ENCODE measurements at regions not wholly inside any gene's neighbourhood (a gene's known extent, or its start where the extent isn't known, plus 50 kb on each side); places are given as distances from the start of the nearest gene placed in this dataset.

DNA sequence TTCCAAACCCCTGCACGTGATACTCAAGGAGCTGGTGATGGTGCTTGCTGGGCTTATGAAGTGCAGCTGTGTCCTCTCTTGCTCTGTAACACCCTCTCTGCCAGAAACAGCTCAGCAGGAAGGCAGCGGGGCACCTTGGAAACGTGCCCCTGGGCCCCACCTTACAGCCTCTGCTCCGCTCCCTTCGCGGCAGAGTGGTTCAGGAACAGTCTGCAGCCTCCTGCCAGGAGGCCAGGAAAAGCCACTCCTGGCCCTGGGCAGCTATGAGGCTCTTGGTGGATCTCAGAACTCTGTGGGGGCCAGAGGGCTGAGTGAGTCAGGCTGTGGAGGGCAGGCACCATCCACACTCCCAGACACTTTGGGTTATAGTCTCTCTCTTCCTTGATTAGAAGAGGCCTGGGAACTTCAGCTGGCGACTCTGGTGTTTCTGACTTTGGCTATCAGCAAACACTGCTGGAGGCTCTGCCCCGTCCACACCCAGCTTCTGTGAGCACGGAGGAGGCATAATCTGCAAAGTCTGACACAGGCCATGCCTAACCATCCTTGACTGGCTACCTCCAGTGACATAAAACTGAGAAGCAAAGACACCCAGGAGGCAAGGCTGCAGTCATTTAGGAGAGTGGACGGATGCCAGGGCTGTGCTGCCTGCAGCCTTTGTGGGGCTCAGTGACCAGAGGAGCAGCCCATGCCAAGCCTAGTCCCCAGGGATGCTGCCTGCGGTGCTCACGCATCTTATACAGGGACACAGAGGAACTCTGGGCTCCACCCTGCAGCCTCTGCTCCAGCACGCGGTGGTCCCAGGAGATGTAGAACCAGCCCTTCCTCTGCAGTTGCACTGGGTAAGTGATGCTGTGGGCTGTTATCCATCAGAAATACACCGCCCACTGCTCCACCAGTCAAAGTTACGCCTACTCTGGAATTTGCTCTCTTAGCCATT, 65.3 kb downstream of the METRNL start:
- H3K9me2 ChIP-seq (ENCODE audit: low read depth, low read length) = no peaks in the 10 kb centered on the region
- peaks cover 17% of the 10 kb centered on the region; the same call in 1 of the 2 replicates for H3K27me3 ChIP-seq (ENCODE audit: insufficient read depth, low read length)
- H4K20me1 ChIP-seq (ENCODE audit: insufficient read depth, low read length) = no peaks in the 10 kb centered on the region
- H2AFZ ChIP-seq (ENCODE audit: low read length) = no peak overlapping the region
- H3K36me3 ChIP-seq (ENCODE audit: insufficient read depth, low read length) = no peaks in the 10 kb centered on the region; the same call in 1 of the 2 replicates
- peaks cover 13% of the 10 kb centered on the region for H3K9me3 ChIP-seq (ENCODE audit: low read length)
- no peaks in the 10 kb centered on the region for H3K79me2 ChIP-seq (ENCODE audit: insufficient read depth, low read length)
- H3K4me3 ChIP-seq (ENCODE audit: low read depth, low read length, poor library complexity, severe bottlenecking) = no peak overlapping the region
- no peak overlapping the region for H3K4me2 ChIP-seq (ENCODE audit: low read length)
- H3F3A ChIP-seq (ENCODE audit: insufficient read depth, low read length) = no peaks in the 10 kb centered on the region
- H3K27ac ChIP-seq (ENCODE audit: low read depth, low read length, poor library complexity, severe bottlenecking) = no peak overlapping the region
- H3K4me1 ChIP-seq (ENCODE audit: insufficient read depth, low read length, severe bottlenecking) = no peaks in the 10 kb centered on the region
- H3K9ac ChIP-seq (ENCODE audit: low read length) = no peak overlapping the region
- TF ChIP-seq EZH2 (IDR thresholded peaks at IDR 0.05; ENCODE audit: borderline replicate concordance, low read length) = no peak
- TF ChIP-seq, protein P1, sequence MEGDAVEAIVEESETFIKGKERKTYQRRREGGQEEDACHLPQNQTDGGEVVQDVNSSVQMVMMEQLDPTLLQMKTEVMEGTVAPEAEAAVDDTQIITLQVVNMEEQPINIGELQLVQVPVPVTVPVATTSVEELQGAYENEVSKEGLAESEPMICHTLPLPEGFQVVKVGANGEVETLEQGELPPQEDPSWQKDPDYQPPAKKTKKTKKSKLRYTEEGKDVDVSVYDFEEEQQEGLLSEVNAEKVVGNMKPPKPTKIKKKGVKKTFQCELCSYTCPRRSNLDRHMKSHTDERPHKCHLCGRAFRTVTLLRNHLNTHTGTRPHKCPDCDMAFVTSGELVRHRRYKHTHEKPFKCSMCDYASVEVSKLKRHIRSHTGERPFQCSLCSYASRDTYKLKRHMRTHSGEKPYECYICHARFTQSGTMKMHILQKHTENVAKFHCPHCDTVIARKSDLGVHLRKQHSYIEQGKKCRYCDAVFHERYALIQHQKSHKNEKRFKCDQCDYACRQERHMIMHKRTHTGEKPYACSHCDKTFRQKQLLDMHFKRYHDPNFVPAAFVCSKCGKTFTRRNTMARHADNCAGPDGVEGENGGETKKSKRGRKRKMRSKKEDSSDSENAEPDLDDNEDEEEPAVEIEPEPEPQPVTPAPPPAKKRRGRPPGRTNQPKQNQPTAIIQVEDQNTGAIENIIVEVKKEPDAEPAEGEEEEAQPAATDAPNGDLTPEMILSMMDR (IDR thresholded peaks at IDR 0.05; ENCODE audit: low read length) = no peak

DNA sequence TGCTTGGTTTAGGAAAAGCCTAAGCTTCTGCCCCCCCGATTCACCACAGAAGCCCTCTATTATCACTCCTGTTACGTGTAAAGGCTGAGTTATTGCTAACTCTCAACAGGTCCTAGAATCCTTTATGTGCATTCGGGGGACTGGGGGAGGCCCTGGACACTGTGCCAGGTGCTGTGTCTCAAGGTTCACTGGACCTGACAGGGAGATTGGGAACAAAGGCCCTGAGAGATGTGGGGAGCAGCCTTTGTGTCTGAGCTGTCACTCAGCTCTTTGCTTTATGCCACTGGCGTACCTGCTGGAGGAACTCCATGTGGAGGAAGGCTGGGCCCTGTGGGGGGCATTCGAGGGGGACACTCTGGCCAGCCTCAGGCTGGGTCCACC, 65.9 kb downstream of the METRNL start:
- no peaks in the 10 kb centered on the region for H3K4me1 ChIP-seq (ENCODE audit: insufficient read depth, low read length, severe bottlenecking)
- H3K4me2 ChIP-seq (ENCODE audit: low read length) = no peak overlapping the region
- H3K4me3 ChIP-seq (ENCODE audit: low read depth, low read length, poor library complexity, severe bottlenecking) = no peak overlapping the region
- TF ChIP-seq, protein P1 (IDR thresholded peaks at IDR 0.05; ENCODE audit: low read length) = no peak
- TF ChIP-seq EZH2 (IDR thresholded peaks at IDR 0.05; ENCODE audit: borderline replicate concordance, low read length) = no peak
- H3K9ac ChIP-seq (ENCODE audit: low read length) = no peak overlapping the region
- H3K27ac ChIP-seq (ENCODE audit: low read depth, low read length, poor library complexity, severe bottlenecking) = no peak overlapping the region
- peaks cover 13% of the 10 kb centered on the region for H3K9me3 ChIP-seq (ENCODE audit: low read length)
- peaks cover 17% of the 10 kb centered on the region; the same call in 1 of the 2 replicates for H3K27me3 ChIP-seq (ENCODE audit: insufficient read depth, low read length)
- no peaks in the 10 kb centered on the region for H3K9me2 ChIP-seq (ENCODE audit: low read depth, low read length)
- H3K79me2 ChIP-seq (ENCODE audit: insufficient read depth, low read length) = no peaks in the 10 kb centered on the region
- no peaks in the 10 kb centered on the region for H4K20me1 ChIP-seq (ENCODE audit: insufficient read depth, low read length)
- no peak overlapping the region for H2AFZ ChIP-seq (ENCODE audit: low read length)
- no peaks in the 10 kb centered on the region; the same call in 1 of the 2 replicates for H3K36me3 ChIP-seq (ENCODE audit: insufficient read depth, low read length)
- no peaks in the 10 kb centered on the region for H3F3A ChIP-seq (ENCODE audit: insufficient read depth, low read length)

DNA sequence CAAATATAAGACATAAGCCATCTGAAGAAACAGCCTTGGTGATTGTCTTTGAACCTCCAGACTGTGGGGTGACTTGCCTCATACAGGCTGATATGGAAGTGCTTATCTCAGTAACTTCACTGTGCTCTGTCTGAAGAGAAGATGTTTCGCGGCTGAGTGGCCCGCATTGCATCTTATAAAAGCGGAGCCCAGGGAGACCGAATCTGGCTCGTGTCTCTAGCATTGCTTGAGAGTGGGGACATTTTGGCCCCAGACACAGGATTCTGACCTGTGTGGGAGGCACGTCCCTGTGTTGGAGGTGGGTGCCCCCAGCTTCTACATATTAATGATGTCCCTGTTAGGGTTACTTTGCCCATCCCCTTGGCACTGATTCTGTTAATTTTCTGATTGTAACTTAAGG, 66.4 kb downstream of the METRNL start:
- Histone ChIP-seq H3K9ac (ENCODE audit: low read length) (no peak overlapping the region), H3K4me2 (ENCODE audit: low read length) (no peak overlapping the region)
- no peak for TF ChIP-seq EZH2 (IDR thresholded peaks at IDR 0.05; ENCODE audit: borderline replicate concordance, low read length)
- TF ChIP-seq, protein P1 (IDR thresholded peaks at IDR 0.05; ENCODE audit: low read length) = no peak

More for the DNA sequence above, 66.4 kb downstream of the METRNL start:
- no peak overlapping the region for H3K4me3 ChIP-seq (ENCODE audit: low read depth, low read length, poor library complexity, severe bottlenecking)
- no peaks in the 10 kb centered on the region for H3K79me2 ChIP-seq (ENCODE audit: insufficient read depth, low read length)
- no peaks in the 10 kb centered on the region for H3K9me2 ChIP-seq (ENCODE audit: low read depth, low read length)
- H3F3A ChIP-seq (ENCODE audit: insufficient read depth, low read length) = no peaks in the 10 kb centered on the region
- H3K36me3 ChIP-seq (ENCODE audit: insufficient read depth, low read length) = no peaks in the 10 kb centered on the region; the same call in 1 of the 2 replicates
- no peak overlapping the region for H2AFZ ChIP-seq (ENCODE audit: low read length)
- peaks cover 17% of the 10 kb centered on the region; the same call in 1 of the 2 replicates for H3K27me3 ChIP-seq (ENCODE audit: insufficient read depth, low read length)
- no peaks in the 10 kb centered on the region for H4K20me1 ChIP-seq (ENCODE audit: insufficient read depth, low read length)
- H3K27ac ChIP-seq (ENCODE audit: low read depth, low read length, poor library complexity, severe bottlenecking) = no peak overlapping the region
- no peaks in the 10 kb centered on the region for H3K4me1 ChIP-seq (ENCODE audit: insufficient read depth, low read length, severe bottlenecking)
- H3K9me3 ChIP-seq (ENCODE audit: low read length) = peaks cover 13% of the 10 kb centered on the region

All from OCI-LY1 (cell line).